A549 (cell line): ENCODE measurements at regions not wholly inside any gene's neighbourhood (a gene's known extent, or its start where the extent isn't known, plus 50 kb on each side); places are given as distances from the start of the nearest gene placed in this dataset.
"Not testable (repeated sequence)": the region's sequence is repeated elsewhere in the genome, so short reads cannot be mapped to it uniquely, and the experiment has no call there.

Experiments used
- ATAC-seq, 2 experiments: fragments of 200-7000 bp in 1 of 2; fragments of >200 bp in 1 of 2; cut with Nextera tagmentation in 1 of 2; cut with Tn5 transposase in 1 of 2; 3 replicates each; pipeline versions ENCODE4 v1.8.0 to v1.9.1; 2018 to 2020; ENCODE audit warnings: mild to moderate bottlenecking in 1 of 2, moderate library complexity in 1 of 2
- CTCF ChIA-PET: fragments of 300-600 bp; sonication (Branson Sonifier 250); formaldehyde crosslinking; extraction: SDS; loops from one replicate; lab custom pipeline; 2021; ENCODE audit warnings: antibody characterized with exemption, inconsistent platforms; lab: Yijun Ruan, JAX
- POLR2A ChIA-PET: fragments of 350-600 bp; formaldehyde crosslinking; extraction: SDS; loops from one replicate; lab custom pipeline; 2021; ENCODE audit warnings: antibody characterized with exemption, inconsistent platforms; lab: Yijun Ruan, JAX
- DNase-seq, 2 experiments: peaks; one replicate each; pipeline versions ENCODE4 v3.0.0 to v3.0.0-alpha.2; 2011 to 2016; ENCODE audit warnings: low read depth in 1 of 2, low spot score in 1 of 2
- FAIRE-seq: peaks from 2 replicates; lab custom pipeline; 2011; peaks lifted over from hg19 to GRCh38; lab: Jason Lieb, UNC
- H3K27ac ChIP-seq, 2 experiments: fragments of >200 bp; sonication (Bioruptor Twin); formaldehyde crosslinking; 3 replicates each; pipeline ENCODE4 v1.5.1; 2016 to 2017
- H3K4me1 ChIP-seq: fragments of >200 bp; sonication (Bioruptor Twin); formaldehyde crosslinking; 3 replicates; pipeline ENCODE4 v1.6.1; 2016
- H3K4me2 ChIP-seq: fragments of >200 bp; sonication (Bioruptor Twin); formaldehyde crosslinking; 3 replicates; pipeline ENCODE4 v1.6.1; 2016
- H3K4me3 ChIP-seq: fragments of >200 bp; sonication (Bioruptor Twin); formaldehyde crosslinking; 3 replicates; pipeline ENCODE4 v1.5.1; 2016
- H3K9me3 ChIP-seq: fragments of >200 bp; sonication (Bioruptor Twin); formaldehyde crosslinking; 3 replicates; pipeline ENCODE4 v1.6.1; 2016
- CBX8 ChIP-seq: fragments of 200-600 bp; sonication (generic); IDR thresholded peaks from 2 replicates; pipeline ENCODE4 v1.6.1; 2016
- CHD2 ChIP-seq: fragments of 150-350 bp; IDR thresholded peaks from 2 replicates; pipeline ENCODE4 v1.6.1; 2014; ENCODE audit warnings: low read length; ENCODE audit not compliant: partially characterized antibody
- EP300 ChIP-seq, 2 experiments: fragments of >200 bp; sonication (Bioruptor Twin); formaldehyde crosslinking; IDR thresholded peaks; 2 replicates in 1 of 2; 3 replicates in 1 of 2; pipeline ENCODE4 v1.6.1; 2016 to 2017
- ESRRA ChIP-seq: fragments of 150-350 bp; IDR thresholded peaks from 2 replicates; pipeline ENCODE4 v1.6.1; 2014; ENCODE audit warnings: mild to moderate bottlenecking, low read length, borderline replicate concordance
- FOSB ChIP-seq: fragments of 250-450 bp; sonication (Bioruptor Pico); IDR thresholded peaks from 2 replicates; pipeline ENCODE4 v1.5.0; 2020; ENCODE audit warnings: mild to moderate bottlenecking, moderate library complexity
- FOSL2 ChIP-seq, 2 experiments: fragments of 450-650 bp in 1 of 2; fragments of >200 bp in 1 of 2; sonication (Bioruptor Twin) in 1 of 2; formaldehyde crosslinking; IDR thresholded peaks; 2 replicates each; pipeline versions ENCODE4 v1.5.0 to v1.6.1; 2016 to 2020; ENCODE audit warnings: mild to moderate bottlenecking in 1 of 2, moderate library complexity in 1 of 2
- FOXS1 ChIP-seq: fragments of 250-450 bp; sonication (Bioruptor Pico); IDR thresholded peaks from 2 replicates; pipeline ENCODE4 v1.5.0; 2020; ENCODE audit warnings: mild to moderate bottlenecking, moderate library complexity
- GATA3 ChIP-seq: IDR thresholded peaks from 2 replicates; pipeline ENCODE4 v1.6.1; 2012; ENCODE audit warnings: borderline replicate concordance
- HES2 ChIP-seq: fragments of >200 bp; sonication (Bioruptor Twin); formaldehyde crosslinking; IDR thresholded peaks from 2 replicates; pipeline ENCODE4 v1.6.1; 2016
- HOXB5 ChIP-seq: fragments of 250-450 bp; sonication (Bioruptor Pico); IDR thresholded peaks from 2 replicates; pipeline ENCODE4 v1.5.0; 2020; ENCODE audit warnings: mild to moderate bottlenecking, moderate library complexity
- JUN ChIP-seq, 2 experiments: fragments of >200 bp; sonication (Bioruptor Twin); formaldehyde crosslinking; IDR thresholded peaks; 2 replicates in 1 of 2; 3 replicates in 1 of 2; pipeline ENCODE4 v1.6.1; 2016 to 2017
- KDM1A ChIP-seq: fragments of 200-600 bp; sonication (generic); IDR thresholded peaks from 2 replicates; pipeline ENCODE4 v1.6.1; 2016; ENCODE audit warnings: low read depth, mild to moderate bottlenecking
- MAFK ChIP-seq: fragments of 450-650 bp; IDR thresholded peaks from 2 replicates; pipeline ENCODE4 v1.6.1; 2014; ENCODE audit not compliant: partially characterized antibody
- MAX ChIP-seq: IDR thresholded peaks from 2 replicates; pipeline ENCODE4 v1.6.1; 2012
- NFE2L2 ChIP-seq: fragments of 150-350 bp; conservative IDR thresholded peaks from 2 replicates; pipeline ENCODE4 v1.6.1; 2014; ENCODE audit warnings: low read length
- PHF8 ChIP-seq: fragments of 200-600 bp; sonication (generic); IDR thresholded peaks from 2 replicates; pipeline ENCODE4 v1.6.1; 2016; ENCODE audit warnings: low read depth, mild to moderate bottlenecking, antibody characterized with exemption, moderate library complexity, borderline replicate concordance
- POLR2AphosphoS2 ChIP-seq: conservative IDR thresholded peaks from 2 replicates; pipeline ENCODE4 v1.6.1; 2012; ENCODE audit warnings: low read length, improper control_type of control experiment, inconsistent platforms
- RAD21 ChIP-seq, 2 experiments: fragments of >200 bp in 1 of 2; sonication (Bioruptor Twin) in 1 of 2; formaldehyde crosslinking in 1 of 2; IDR thresholded peaks in 1 of 2; conservative IDR thresholded peaks in 1 of 2; 2 replicates in 1 of 2; 3 replicates in 1 of 2; pipeline ENCODE4 v1.6.1; 2012 to 2018; ENCODE audit warnings: inconsistent platforms in 1 of 2
- RCOR1 ChIP-seq: fragments of 150-350 bp; IDR thresholded peaks from 2 replicates; pipeline ENCODE4 v1.6.1; 2014; ENCODE audit warnings: antibody characterized with exemption, low read length, low read depth
- TFCP2L1 ChIP-seq: fragments of 250-450 bp; sonication (Bioruptor Pico); IDR thresholded peaks from 2 replicates; pipeline ENCODE4 v1.5.0; 2021; ENCODE audit warnings: mild to moderate bottlenecking
- TP53 ChIP-seq: fragments of 250-450 bp; sonication (Bioruptor Pico); IDR thresholded peaks from 2 replicates; pipeline ENCODE4 v1.5.0; 2021; ENCODE audit warnings: mild to moderate bottlenecking, moderate library complexity
- ZNF302 ChIP-seq: fragments of 250-450 bp; sonication (Bioruptor Pico); IDR thresholded peaks from 2 replicates; pipeline ENCODE4 v1.9.0; 2021; ENCODE audit warnings: inconsistent platforms, mild to moderate bottlenecking, moderate library complexity
- whole genome bisulfite sequencing: methylation state at CpG from one replicate; pipeline ENCODE4 v1.1.6; 2017; ENCODE audit errors: missing lambda C conversion rate; 5-methylcytosine and 5-hydroxymethylcytosine counted together
- TF ChIP-seq, protein P1 (sequence below): fragments of 200-600 bp; sonication (generic); IDR thresholded peaks from 2 replicates; pipeline ENCODE4 v1.6.1; 2016; ENCODE audit warnings: antibody characterized with exemption, mild to moderate bottlenecking, moderate library complexity

DNA sequence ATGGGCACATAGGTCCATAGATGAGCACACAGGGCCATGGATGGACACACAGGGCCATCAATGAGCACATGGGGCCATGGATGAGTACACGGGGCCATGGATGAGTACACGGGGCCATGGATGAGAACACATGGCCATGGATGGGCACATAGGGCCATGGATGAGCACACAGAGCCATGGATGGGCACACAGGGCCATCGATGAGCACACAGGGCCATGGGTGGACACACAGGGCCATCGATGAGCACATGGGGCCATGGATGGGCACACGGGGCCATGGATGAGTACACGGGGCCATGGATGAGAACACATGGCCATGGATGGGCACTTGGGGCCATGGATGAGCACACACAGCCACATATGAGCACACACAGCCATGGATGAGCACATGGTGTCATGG lies 192.6 kb upstream of the HDAC4 start:
- POLR2A ChIA-PET, result no interaction called here
- no peak overlapping the region for H3K4me3 ChIP-seq
- WGBS, result 19% methylated on average over 3 of the region's 6 CpGs

DNA sequence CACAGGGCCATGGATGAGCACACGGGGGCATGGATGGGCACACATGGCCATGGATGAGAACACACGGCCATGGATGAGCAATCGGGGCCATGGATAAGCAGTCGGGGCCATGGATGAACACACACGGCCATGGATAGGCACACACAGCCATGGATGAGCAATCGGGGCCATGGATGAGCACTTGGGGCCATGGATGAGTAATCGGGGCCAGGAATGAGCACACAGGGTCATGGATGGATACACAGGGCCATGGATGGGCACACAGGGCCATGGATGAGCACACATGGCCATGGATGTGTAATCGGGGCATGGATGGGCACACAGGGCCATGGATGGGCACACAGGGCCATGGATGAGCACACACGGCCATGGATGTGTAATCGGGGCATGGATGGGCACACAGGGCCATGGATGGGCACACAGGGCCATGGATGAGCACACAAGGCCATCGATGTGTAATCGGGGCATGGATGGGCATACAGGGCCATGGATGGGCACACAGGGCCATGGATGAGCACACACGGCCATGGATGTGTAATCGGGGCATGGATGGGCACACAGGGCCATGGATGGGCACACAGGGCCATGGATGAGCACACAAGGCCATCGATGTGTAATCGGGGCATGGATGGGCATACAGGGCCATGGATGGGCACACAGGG lies 191.9 kb upstream of the HDAC4 start:
- 12% methylated on average over 8 of the region's 16 CpGs for WGBS
- POLR2A ChIA-PET, H3K9me3 ChIP-seq, ATAC-seq, H3K4me1 ChIP-seq, H3K4me2 ChIP-seq, H3K4me3 ChIP-seq, DNase-seq, FAIRE-seq, CTCF ChIA-PET, H3K27ac ChIP-seq: not testable (repeated sequence)

More for the DNA sequence above, 192.6 kb upstream of the HDAC4 start:
- TF ChIP-seq KDM1A, result no peak
- TF ChIP-seq FOSL2 (IDR thresholded peaks at IDR 0.05), result no peak
- no peak for TF ChIP-seq FOSL2 (CRISPR knock-in tag; IDR thresholded peaks at IDR 0.05)
- no peak for TF ChIP-seq MAX
- FAIRE-seq (no peak), ATAC-seq (no peak), DNase-seq (no peak)
- no peaks in the 10 kb centered on the region for H3K4me1 ChIP-seq
- CTCF ChIA-PET, result no interaction called here
- no peak overlapping the region for H3K4me2 ChIP-seq
- H3K9me3 ChIP-seq, result 0 out of 3 replicates have a peak, but pooled peaks cover 4% of the 10 kb centered on the region
- H3K27ac ChIP-seq, result no peak overlapping the region

DNA sequence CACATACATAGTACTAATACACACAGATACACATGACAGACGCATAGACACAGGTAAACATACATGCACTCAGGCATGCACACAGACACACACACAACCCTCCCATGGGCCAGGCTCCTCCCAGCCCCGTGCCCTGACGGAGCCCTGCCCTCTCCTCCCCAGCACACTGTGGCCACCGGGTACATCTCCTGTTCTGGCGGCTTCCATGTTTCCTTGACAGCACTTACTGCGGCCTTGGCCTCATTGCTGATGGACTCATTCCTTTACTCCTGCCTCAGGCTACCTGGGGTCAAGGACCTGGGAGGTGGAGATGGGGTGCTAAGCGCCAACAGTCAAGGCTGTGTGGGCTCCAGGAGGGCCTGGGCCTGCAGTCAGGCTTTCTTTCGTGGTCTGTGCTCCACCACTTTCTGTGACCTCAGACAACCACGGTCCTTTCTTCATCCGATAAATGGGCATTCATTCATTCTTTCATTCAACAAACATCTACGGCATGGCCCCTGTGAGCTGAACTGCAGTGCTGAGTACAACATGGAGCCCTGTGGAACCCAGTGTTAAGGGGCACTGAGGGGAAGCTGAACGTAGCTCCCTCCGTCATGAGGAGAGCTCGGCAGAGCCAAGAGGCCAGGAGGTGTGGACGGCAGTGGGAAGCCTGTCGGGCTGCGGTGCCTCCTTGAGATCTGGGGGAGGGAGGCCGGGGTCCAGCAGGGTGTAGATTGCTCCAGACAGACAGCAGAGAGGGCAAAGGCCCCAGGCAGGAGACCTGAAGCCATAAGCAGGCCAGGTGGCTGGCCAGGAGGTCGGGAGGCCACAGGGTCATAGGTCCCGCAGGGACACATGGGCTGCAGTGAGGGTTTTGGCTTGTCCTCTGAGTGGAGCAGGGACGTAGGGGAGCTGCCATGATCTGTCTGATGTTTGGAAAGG lies 190.4 kb upstream of the HDAC4 start:
- Histone ChIP-seq H3K27ac (no peak overlapping the region), H3K4me3 (no peak overlapping the region), H3K4me1 (no peaks in the 10 kb centered on the region), H3K9me3 (0 out of 3 replicates have a peak, but pooled peaks cover 4% of the 10 kb centered on the region), H3K4me2 (no peak overlapping the region)
- no peak for FAIRE-seq
- DNase-seq, result no peak
- 65% methylated on average over 20 of the region's 21 CpGs for WGBS
- ATAC-seq, result no peak
- no peak for TF ChIP-seq JUN (IDR thresholded peaks at IDR 0.05)
- ChIA-PET POLR2A (no interaction called here), CTCF (no interaction called here)

GRCh38 chr2:239590276-239590675 lies 189.5 kb upstream of the HDAC4 start:
- Histone ChIP-seq H3K4me2 (no peak overlapping the region), H3K9me3 (0 out of 3 replicates have a peak, but pooled peaks cover 4% of the 10 kb centered on the region), H3K4me1 (no peaks in the 10 kb centered on the region), H3K27ac (no peak overlapping the region), H3K4me3 (no peak overlapping the region)
- TF ChIP-seq TFCP2L1 (CRISPR knock-in tag) (no peak), FOSB (CRISPR knock-in tag) (no peak), MAFK (no peak), TP53 (CRISPR knock-in tag) (no peak), RAD21 (conservative IDR thresholded peaks at IDR 0.05 in 1 of 2, IDR thresholded peaks at IDR 0.05 in 1 of 2) (no peak), CHD2 (no peak), NFE2L2 (no peak), ESRRA (no peak), HOXB5 (CRISPR knock-in tag) (no peak), HES2 (no peak)
- no peak for DNase-seq
- 12% methylated on average over 5 of the region's 5 CpGs for WGBS
- no peak for ATAC-seq
- ChIA-PET CTCF (no interaction called here), POLR2A (no interaction called here)
- no peak for FAIRE-seq

DNA sequence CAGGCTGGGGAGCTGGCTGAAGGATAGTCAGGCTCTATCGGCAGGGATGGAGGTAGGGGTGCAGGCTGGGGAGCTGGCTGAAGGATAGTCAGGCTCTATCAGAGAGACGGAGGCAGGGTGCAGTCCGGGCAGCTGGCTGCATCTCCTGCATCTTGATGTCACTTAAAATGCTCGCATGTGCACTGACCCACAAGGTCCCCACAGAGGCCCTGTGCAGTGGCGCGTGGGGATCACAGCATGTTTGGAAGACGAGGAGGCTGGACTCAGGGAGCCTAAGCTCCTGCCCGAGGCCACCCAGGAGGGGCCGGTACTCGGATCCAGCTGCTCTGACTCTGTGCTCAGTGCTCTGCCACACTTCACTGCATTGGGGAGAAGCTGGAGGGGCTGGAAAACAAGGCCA lies 189.0 kb upstream of the HDAC4 start:
- CTCF ChIA-PET, result no interaction called here
- Histone ChIP-seq H3K27ac (no peak overlapping the region), H3K4me3 (no peak overlapping the region), H3K9me3 (0 out of 3 replicates have a peak, but pooled peaks cover 4% of the 10 kb centered on the region), H3K4me2 (no peak overlapping the region), H3K4me1 (no peaks in the 10 kb centered on the region)
- WGBS, result 69% methylated on average over 4 of the region's 10 CpGs
- FAIRE-seq (no peak), ATAC-seq (no peak), DNase-seq (no peak)
- POLR2A ChIA-PET, result no interaction called here
- no peak for TF ChIP-seq ZNF302 (CRISPR knock-in tag)
- TF ChIP-seq EP300 (IDR thresholded peaks at IDR 0.05), result no peak
- no peak for TF ChIP-seq POLR2AphosphoS2
- no peak for TF ChIP-seq MAFK
- TF ChIP-seq FOXS1 (CRISPR knock-in tag), result no peak
- TF ChIP-seq RCOR1, result no peak
- TF ChIP-seq GATA3, result no peak
- TF ChIP-seq PHF8, result no peak
- TF ChIP-seq CBX8, result no peak
- TF ChIP-seq, protein P1, sequence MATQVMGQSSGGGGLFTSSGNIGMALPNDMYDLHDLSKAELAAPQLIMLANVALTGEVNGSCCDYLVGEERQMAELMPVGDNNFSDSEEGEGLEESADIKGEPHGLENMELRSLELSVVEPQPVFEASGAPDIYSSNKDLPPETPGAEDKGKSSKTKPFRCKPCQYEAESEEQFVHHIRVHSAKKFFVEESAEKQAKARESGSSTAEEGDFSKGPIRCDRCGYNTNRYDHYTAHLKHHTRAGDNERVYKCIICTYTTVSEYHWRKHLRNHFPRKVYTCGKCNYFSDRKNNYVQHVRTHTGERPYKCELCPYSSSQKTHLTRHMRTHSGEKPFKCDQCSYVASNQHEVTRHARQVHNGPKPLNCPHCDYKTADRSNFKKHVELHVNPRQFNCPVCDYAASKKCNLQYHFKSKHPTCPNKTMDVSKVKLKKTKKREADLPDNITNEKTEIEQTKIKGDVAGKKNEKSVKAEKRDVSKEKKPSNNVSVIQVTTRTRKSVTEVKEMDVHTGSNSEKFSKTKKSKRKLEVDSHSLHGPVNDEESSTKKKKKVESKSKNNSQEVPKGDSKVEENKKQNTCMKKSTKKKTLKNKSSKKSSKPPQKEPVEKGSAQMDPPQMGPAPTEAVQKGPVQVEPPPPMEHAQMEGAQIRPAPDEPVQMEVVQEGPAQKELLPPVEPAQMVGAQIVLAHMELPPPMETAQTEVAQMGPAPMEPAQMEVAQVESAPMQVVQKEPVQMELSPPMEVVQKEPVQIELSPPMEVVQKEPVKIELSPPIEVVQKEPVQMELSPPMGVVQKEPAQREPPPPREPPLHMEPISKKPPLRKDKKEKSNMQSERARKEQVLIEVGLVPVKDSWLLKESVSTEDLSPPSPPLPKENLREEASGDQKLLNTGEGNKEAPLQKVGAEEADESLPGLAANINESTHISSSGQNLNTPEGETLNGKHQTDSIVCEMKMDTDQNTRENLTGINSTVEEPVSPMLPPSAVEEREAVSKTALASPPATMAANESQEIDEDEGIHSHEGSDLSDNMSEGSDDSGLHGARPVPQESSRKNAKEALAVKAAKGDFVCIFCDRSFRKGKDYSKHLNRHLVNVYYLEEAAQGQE, result no peak
- TF ChIP-seq TFCP2L1 (CRISPR knock-in tag), result no peak
